Gastroesophageal sphincter (tissue), 3 donors: ENCODE measurements at regions not wholly inside any gene's neighbourhood (a gene's known extent, or its start where the extent isn't known, plus 50 kb on each side); places are given as distances from the start of the nearest gene placed in this dataset.

Experiments used
- POLR2A ChIP-seq, 2 donors: fragments of 450-650 bp; IDR thresholded peaks; one replicate each; pipeline ENCODE4 v1.6.1; 2017; ENCODE audit warnings: antibody characterized with exemption in 2 of 2, mild to moderate bottlenecking in 2 of 2, moderate library complexity in 1 of 2
- POLR2AphosphoS5 ChIP-seq: sonication (generic); formaldehyde crosslinking; IDR thresholded peaks from one replicate; pipeline ENCODE4 v1.6.1; 2017; ENCODE audit warnings: antibody characterized with exemption
- TF ChIP-seq, protein P1 (sequence below), 4 experiments: fragments of 200-600 bp in 2 of 4; fragments of 450-650 bp in 2 of 4; sonication (generic) in 1 of 4; IDR thresholded peaks; one replicate each; pipeline ENCODE4 v1.5.1; 2017 to 2019; ENCODE audit warnings: antibody characterized with exemption in 4 of 4, mild to moderate bottlenecking in 2 of 4, moderate library complexity in 2 of 4

DNA sequence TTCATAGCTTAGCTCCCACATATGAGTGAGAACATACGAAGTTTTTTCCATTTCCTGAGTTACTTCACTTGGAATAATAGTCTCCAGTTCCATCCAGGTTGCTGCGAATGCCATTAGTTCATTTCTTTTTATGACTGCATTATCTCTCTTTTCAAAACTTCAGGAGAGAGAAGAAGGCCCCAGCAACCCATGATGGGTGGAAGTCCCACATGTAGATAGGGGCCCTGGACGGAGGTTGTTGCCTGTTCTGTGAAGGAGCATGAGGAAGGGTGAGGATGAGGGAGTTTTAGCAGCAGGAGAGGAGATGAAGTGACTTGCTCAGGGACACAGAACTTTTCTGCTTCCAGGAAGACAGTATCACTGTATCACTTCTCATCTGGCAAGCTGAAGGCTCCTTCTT is 102.2 kb upstream of the KLF4 start:
- TF ChIP-seq, protein P1, sequence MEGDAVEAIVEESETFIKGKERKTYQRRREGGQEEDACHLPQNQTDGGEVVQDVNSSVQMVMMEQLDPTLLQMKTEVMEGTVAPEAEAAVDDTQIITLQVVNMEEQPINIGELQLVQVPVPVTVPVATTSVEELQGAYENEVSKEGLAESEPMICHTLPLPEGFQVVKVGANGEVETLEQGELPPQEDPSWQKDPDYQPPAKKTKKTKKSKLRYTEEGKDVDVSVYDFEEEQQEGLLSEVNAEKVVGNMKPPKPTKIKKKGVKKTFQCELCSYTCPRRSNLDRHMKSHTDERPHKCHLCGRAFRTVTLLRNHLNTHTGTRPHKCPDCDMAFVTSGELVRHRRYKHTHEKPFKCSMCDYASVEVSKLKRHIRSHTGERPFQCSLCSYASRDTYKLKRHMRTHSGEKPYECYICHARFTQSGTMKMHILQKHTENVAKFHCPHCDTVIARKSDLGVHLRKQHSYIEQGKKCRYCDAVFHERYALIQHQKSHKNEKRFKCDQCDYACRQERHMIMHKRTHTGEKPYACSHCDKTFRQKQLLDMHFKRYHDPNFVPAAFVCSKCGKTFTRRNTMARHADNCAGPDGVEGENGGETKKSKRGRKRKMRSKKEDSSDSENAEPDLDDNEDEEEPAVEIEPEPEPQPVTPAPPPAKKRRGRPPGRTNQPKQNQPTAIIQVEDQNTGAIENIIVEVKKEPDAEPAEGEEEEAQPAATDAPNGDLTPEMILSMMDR (IDR thresholded peaks at IDR 0.05): no peak
- TF ChIP-seq POLR2A (IDR thresholded peaks at IDR 0.05): no peak
- no peak for TF ChIP-seq POLR2AphosphoS5
